Astrocyte of the cerebellum (primary cell): ENCODE measurements at regions not wholly inside any gene's neighbourhood (a gene's known extent, or its start where the extent isn't known, plus 50 kb on each side); places are given as distances from the start of the nearest gene placed in this dataset.
A peak's percentile ranks its signal among the peaks of the same experiment; 100 is the strongest.

Experiments used
- DNase-seq: peaks from one replicate; pipeline ENCODE4 v3.0.0-alpha.2; 2011; ENCODE audit warnings: low read depth
- H3K4me3 ChIP-seq: 2 replicates; pipeline ENCODE4 v1.5.1; 2011; ENCODE audit warnings: mild to moderate bottlenecking, low read depth, low read length, moderate library complexity
- in situ Hi-C: cut with HindIII; loops from 2 replicates; pipeline ENCODE4 v1.10.0; 2017; ENCODE audit warnings: low sequenced_read_pairs
- TF ChIP-seq, protein P1 (sequence below): IDR thresholded peaks from 2 replicates; pipeline ENCODE4 v1.5.1; 2012; ENCODE audit warnings: low read length, low read depth, moderate library complexity, mild to moderate bottlenecking; ENCODE audit errors: missing control alignments

GRCh38 chr15:62887113-62887570 lies 155.4 kb upstream of the TPM1 start:
- DNase-seq: peak; percentile 66
- peak overlapping the region; percentile 17 for H3K4me3 ChIP-seq
- TF ChIP-seq, protein P1, sequence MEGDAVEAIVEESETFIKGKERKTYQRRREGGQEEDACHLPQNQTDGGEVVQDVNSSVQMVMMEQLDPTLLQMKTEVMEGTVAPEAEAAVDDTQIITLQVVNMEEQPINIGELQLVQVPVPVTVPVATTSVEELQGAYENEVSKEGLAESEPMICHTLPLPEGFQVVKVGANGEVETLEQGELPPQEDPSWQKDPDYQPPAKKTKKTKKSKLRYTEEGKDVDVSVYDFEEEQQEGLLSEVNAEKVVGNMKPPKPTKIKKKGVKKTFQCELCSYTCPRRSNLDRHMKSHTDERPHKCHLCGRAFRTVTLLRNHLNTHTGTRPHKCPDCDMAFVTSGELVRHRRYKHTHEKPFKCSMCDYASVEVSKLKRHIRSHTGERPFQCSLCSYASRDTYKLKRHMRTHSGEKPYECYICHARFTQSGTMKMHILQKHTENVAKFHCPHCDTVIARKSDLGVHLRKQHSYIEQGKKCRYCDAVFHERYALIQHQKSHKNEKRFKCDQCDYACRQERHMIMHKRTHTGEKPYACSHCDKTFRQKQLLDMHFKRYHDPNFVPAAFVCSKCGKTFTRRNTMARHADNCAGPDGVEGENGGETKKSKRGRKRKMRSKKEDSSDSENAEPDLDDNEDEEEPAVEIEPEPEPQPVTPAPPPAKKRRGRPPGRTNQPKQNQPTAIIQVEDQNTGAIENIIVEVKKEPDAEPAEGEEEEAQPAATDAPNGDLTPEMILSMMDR: no peak
- in situ Hi-C loops: loop anchor here (10.0 kb wide), 1 partner anchor 158 kb away; the partner anchor contains the start of gene TPM1

DNA sequence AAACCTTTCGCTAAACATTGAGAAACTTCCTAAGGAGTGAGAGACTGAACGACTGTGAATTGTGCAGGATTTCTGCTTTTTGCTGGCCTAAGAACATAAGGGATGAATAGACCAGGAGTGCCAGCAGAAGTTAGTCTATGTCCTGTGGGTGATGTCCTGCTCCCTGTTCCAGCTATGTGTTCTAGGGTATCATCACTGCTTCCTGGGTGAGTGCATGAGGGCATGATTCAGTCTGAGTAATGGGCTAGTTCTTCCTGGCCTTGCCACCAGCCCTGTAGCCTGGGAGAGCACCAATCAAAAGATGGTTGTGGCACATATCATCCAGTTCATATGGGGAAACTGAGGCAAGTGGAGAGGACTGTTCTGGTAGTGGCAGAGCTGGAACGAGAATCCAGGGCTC lies 153.9 kb upstream of the TPM1 start:
- DNase-seq: no peak
- in situ Hi-C loops: loop anchor here (10.0 kb wide), 1 partner anchor 156 kb away; the partner anchor contains the start of gene TPM1
- H3K4me3 ChIP-seq: no peak overlapping the region
- TF ChIP-seq, protein P1: no peak

DNA sequence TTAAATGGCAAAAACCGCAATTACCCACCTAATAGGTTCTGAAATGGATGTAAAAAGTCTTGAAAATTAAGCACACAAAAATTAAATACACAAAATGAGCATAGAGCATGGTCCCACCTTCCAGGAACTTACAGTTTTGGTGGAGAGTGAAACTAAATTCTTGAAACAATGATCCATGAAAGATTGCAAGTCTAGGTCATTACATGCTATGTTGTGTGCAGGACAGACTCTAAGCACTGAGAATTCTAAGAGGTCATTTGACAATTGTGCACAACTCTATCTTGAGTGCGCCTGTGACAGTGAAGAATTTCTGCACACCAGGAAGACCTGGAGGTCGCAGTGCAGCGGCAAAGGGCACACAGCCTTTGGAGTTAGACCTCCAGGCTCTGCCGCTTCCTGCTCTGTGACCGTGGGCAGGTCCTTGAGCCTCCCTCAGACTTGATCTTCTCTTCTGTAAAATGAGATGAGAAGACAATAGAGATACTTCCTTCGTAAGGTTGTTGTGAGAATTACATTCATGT lies 153.3 kb upstream of the TPM1 start:
- DNase-seq: no peak
- TF ChIP-seq, protein P1: no peak
- H3K4me3 ChIP-seq: no peak overlapping the region
- in situ Hi-C loops: loop anchor here (10.0 kb wide), 1 partner anchor 156 kb away; the partner anchor contains the start of gene TPM1

GRCh38 chr15:62889734-62890505 lies 152.6 kb upstream of the TPM1 start:
- DNase-seq: peak; percentile 68
- H3K4me3 ChIP-seq: no peak overlapping the region
- in situ Hi-C loops: loop anchor here (10.0 kb wide), 1 partner anchor 155 kb away; the partner anchor contains the start of gene TPM1
- TF ChIP-seq, protein P1: no peak

DNA sequence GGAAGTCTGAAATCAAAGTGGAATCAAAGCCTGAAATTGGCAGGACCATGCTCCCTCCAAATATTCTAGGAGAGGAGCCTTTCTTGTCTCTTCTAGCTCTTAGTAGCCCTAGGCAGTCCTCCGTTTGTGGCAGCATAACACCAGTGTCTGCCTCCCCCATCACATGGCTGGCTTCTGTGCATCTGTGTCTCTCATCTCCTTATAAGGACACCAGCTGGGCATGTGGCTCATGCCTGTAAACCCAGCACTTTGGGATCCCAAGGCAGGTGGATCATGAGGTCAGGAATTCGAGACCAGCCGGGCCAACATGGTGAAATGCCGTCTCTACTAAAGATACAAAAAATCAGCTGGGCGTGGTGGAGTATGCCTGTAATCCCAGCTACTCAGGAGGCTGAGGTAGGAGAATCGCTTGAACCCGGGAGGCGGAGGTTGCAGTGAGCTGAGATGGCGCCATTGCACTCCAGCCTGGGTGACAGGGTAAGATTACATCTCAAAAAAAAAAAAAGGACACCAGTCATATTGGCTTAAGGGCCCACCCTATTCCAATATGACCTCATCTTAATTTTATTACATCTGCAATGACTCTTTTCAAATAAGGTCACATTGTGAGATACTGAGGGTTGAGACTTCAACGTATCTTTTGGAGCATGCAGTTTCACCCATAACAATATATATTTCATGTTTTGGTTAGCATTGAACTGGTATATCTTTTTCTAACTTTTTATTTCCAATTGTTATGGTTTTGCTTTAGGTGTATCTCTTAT lies 148.0 kb upstream of the TPM1 start:
- H3K4me3 ChIP-seq: no peak overlapping the region

More for the DNA sequence above, 148.0 kb upstream of the TPM1 start:
- in situ Hi-C loops: no loop called here
- TF ChIP-seq, protein P1: no peak
- no peak for DNase-seq
